Stimulated activated CD8-positive, alpha-beta memory T cell treated with anti-CD3 and anti-CD28 coated beads, Interleukin-2, amount 100 ng/mL, for 48 hours (primary cell): ENCODE measurements at regions not wholly inside any gene's neighbourhood (a gene's known extent, or its start where the extent isn't known, plus 50 kb on each side); places are given as distances from the start of the nearest gene placed in this dataset.

ENCODE experiments used
- DNase-seq, 2 donors: peaks; one replicate each; pipeline ENCODE4 v3.0.0-alpha.2; 2020; ENCODE audit warnings: low read depth in 2 of 2

DNA sequence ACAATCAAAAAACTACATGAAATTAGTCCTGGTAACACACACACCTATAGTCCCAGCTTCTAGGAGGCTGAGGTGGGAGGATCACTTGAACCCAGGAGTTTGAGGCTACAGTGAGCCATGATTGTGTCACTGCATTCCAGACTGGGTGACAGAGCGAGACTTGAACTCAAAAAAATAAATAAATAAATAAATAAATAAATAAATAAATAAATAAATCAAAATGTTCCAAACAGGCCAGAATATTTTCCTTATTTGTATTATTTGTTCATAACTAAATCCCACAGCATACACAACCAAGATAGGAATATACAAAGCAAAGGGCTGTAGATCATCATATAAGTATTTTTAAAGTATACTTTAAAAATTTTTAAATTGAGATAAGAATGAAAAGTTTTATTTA lies 537.2 kb upstream of the CDH8 start:
- DNase-seq, result no peak

DNA sequence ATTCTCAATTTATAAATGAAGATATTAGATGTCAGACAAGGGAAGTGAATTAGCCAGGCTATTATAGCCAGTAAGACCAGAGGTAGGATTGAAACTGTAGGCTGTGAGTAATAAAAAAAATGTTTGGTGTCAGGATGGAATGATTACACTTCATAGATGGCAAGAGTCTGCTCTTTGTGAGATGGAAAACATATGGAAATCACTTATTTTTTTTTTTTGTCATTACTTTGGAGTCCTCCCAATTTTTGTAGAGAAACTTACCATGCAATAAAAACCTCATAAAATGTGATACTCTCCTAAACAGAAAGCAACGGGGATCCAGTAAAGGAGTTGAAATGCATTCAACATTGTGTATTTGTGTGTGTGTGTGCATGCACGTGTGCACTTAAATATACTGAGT lies 532.7 kb upstream of the CDH8 start:
- no peak for DNase-seq

DNA sequence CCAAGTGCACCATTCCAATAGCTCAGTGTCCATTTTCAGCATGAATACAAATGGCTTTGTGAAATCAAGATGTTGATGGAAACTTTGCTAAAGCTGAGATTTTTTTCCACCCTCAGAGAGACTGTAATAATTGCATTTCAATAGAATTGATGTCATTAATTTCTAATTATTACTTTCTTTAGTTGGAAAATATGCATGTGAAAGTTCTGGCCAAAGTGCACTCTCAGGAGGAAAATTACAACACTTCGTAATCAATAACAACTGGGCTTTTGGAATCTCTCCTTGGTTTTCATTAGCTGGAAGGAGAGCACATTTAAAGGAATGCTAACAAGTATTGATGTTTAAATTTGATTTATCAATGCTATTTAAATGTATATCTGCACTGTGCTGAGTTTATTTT lies 529.5 kb upstream of the CDH8 start:
- no peak for DNase-seq

DNA sequence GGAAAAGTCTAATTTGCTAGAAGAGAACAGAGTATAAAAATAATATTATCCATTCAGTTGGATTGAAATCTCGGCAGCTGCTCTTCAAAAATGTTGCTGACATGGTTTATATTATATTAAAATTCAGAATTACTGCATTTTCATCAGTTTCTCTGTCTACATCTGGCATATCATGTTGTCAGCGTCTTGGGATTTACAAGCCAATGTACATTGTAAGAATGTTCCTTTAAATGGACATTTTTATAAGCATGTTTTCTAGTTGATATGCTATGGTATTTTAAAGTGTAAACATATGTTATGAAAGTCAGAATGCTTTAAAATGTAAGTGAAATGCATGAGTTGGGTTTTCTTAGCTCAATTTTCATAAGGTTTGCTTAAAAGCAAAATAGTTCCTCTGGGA lies 528.1 kb upstream of the CDH8 start:
- no peak for DNase-seq

DNA sequence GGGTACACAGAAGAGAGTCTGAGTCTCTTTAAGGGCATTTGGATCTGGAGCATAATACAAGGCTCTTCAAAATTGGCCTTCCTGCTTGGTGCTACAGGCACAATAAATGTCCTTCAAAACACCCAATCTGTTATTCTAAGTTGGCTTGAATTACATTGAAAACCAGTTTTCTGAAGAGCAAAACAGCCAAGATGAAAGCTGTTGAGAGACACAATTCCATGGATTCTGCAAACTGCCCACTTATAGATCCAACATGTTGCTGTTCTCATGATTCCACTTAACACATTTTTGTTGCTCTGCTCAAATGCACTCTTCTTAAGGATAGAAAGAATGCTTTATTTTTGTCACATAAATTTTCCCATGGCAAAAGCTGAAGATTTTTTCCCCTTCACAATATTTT lies 525.9 kb upstream of the CDH8 start:
- no peak for DNase-seq

DNA sequence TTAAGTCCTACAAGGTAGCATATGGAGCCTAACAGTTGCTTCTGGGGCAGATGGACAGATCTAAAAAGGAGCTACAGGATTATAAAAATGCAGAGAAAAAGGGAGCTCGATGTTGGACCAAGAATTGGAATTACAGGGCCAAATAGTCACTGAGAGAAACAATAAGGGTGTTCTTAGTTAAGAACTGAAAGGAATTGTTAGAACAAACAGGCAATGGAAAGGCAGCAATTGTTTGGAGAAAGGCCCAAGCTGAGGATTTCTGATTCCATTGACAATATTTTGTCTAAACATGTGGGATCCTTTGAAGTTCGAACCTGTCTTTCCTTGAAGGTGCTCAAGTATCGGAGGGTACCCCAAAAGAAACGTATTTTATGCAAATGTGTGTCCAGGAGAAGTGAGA lies 513.6 kb upstream of the CDH8 start:
- DNase-seq, result no peak

DNA sequence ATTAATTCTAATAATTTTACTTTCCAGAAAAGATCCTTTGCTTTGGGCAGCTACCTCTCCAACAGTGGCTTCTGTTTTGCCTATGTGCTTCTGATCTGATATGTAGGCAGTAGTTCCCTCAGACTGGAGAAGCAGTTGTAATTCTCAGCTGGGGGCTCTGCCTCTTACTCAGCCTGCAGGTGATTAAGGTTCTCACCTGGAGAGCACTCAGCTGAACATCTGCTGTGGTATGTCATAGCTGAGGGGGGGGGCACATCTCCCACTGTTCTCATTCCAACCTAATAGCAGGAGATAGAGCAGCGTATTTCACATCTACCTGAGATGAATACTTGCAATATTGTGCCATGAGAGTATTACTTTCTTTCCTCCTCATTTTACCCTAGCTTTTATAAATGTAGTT lies 511.9 kb upstream of the CDH8 start:
- DNase-seq, result no peak

DNA sequence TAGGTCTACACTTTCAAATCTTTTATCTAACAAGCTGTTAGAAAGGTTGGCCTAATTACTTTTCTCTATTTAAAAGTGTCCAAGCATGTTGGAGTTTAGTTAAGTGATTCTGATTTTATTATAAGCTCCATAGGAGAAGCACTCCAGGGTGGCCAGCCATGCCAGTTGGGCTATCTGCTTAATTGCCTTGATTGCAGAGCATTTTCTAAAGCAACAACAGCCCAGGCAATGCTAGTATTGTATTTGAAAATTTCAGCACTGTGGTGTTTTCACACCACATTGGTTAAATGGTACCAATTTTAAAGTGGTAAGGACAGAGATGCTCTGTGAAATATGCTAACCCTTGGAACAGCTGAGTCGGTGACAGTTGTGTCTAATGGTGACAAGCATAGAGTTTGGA lies 510.5 kb upstream of the CDH8 start:
- no peak for DNase-seq

DNA sequence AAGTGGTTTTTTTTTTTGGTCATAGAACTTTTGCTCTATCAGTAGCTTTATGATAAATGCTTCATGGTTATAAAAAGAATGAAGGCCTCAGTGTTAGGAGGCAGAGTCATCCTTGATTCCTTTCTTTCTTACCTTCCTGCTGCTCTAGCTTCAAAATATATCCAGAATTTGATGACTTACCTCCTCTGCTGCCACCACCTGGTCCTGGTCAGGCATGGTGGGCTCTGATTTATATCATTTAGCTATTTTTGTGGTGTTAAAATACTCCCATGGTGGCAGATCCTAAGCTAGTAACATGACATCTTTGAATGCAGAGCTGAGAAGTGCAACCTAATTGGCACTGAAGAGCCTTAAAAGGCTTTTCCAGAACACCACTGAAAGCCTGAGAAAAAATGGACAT lies 508.8 kb upstream of the CDH8 start:
- DNase-seq, result no peak

DNA sequence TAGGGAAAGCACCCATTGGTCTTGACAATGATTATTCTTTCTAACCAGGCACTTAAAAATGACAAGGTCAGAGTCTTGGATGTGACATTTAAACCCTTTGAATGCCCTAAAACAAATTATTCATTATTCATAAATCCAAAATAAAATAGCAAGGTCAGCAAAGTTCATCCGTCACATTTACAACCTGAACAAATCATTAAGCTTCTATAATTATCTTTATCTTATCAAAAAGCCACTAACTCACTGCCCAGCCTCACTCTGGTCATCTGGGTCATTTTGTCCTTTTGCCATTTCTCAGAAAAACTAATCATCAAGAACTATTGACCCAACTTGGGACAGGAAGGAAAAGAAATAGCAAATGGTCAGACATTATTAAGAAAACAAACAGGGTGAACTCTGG lies 507.3 kb upstream of the CDH8 start:
- DNase-seq, result no peak

DNA sequence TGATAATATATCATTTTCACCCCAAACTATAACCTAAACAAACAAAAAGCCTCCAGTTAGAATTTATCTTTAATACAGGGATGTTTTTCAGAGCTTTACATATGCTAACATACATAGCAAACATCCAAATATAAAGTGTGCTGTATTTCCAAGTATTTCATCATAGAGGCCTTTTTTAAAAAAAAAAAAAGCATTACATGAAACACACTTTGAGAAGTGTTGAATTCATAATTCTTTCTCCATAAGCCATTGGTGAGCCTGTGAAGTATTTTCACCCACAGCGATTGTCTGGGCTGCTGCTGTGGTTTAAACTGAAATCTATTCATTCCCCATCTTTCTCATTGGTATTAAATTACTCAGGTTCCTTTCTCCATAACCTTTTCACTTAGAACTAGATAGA lies 503.4 kb upstream of the CDH8 start:
- DNase-seq, result no peak

DNA sequence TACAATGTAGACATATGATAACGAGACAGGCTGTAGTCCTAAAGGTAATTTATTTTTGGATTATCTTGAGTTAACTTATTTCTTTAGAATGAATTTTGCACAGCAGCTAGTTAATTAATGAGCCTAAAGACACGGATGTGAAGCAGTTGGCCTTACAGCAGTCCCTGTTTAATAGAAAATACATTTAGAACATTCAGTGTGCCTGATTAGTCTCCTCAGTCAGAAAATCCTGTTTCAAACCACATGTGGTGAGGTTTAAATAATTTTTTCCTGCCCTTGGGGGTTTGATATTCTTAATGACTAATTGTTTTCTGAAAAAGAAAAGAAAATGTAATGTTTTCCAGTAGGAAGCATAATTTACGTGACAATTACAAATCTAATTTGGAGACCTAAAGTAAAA lies 494.2 kb upstream of the CDH8 start:
- no peak for DNase-seq

DNA sequence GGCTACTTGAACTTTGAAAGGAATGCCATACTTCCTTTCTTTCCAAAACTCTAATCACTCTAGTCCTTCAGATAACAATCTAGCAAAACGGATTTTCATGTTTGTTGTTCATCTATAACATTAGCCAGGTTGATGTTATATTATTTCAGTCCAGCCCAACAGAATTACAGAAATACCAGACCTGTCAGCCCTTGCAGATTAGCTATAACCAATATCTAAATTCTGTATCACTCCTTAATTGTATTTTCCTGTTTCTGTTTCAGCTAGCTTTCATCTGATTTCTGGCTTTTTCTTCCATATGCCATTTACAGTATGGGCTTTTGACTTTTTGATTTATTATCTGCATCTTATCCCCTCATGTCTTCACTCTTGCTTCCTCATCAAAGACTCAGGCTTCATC lies 479.8 kb upstream of the CDH8 start:
- no peak for DNase-seq

DNA sequence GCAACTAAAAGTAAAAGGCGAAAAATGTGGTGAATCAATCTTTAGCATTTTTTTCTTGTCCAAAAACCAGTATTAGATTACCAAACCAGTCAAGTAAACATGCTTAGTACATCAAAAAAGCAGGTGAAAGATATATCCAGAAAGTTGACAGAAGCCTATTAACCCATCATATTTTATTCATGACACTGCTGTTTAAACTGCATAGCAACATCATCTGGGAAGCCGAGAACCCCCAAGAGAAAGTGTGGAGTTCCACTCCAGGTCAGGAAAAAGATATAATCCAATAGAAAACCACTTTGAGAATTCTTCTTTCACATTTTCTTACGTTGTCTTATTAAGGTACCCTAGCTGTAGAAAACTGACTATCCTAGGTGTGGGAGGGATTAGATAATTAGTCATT lies 466.8 kb upstream of the CDH8 start:
- DNase-seq, result no peak

DNA sequence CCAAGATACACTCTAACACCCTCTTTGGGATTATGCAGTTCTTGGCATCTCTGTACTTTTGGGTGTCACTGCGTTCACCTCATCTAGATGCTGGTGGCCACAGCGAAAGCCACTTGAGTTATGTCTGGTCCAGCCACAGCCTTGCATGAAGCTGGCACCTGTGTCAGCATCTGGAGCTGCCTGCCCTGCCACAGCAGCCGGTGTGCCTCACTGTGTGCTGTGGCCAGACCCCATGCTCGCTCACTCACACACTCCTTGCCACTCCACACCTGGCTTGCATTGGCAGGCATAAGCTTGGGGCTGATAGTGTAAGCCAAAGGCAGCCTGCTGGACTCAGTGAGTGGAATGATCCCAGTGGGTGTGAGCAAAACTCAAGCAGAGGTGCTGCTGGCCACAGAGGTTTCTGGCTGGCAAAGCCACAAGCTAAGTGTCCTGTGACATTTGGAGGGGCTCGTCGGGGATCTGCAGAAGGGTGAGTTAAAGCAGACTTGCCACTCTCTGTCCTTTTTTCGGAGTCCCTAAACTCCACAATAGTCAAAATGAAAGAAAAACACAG lies 442.7 kb upstream of the CDH8 start:
- DNase-seq, result no peak

DNA sequence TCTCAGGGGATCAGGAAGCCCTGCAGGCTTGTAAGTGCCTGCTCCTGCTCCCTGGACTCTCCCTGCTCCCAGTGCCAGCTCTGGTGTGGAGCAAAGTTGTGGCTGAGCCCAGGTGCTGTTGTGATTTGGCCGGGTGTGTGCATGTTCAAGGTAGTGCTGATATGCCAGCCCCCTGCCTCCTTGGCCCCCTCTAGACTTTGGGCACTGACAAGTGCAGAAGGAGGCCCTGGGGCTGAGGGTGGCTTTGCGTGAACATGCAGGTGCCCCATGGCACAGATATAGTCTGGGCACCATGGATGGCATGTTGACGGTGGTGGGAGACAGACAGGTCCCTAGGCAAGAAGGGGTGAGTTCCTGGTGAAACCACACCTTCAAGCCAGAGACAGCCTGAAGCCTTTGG lies 441.6 kb upstream of the CDH8 start:
- no peak for DNase-seq

DNA sequence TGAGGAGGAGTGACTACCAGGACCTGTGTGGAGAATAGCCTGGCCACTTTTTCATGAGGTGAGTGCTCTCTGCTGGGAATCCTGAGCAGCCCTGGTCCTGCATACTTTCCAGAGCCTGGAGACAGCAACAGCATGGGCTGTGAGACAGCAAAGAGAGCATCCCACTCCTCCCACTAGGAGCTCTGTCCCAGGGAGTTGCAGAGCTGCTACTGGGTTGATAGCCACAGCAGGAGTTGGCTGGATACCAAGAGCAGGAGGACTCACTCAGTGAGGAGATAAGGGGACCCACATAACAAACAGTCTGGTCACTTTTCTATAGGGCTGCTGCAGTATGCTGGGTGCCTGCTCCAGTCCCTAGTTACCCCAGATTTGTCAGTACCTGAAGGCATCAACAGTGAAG lies 439.3 kb upstream of the CDH8 start:
- no peak for DNase-seq

DNA sequence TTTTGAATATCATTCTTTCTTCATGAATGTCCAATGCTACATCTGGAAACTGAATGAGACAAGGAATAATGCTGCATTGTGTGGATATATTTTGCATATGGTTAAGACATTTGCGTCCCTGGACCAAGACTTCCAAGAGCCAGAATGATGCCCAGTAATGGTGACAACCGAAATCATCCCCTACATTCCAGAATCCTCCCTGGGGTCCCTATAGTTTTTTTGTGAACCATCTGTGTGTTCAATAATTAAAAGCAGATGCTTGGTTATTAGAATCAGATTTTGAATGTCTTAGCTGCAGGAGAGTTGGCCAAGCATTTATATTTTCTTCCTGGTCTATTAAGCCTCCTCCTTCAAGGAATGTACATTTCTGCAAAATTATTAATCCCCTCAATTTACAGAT lies 426.7 kb upstream of the CDH8 start:
- no peak for DNase-seq

DNA sequence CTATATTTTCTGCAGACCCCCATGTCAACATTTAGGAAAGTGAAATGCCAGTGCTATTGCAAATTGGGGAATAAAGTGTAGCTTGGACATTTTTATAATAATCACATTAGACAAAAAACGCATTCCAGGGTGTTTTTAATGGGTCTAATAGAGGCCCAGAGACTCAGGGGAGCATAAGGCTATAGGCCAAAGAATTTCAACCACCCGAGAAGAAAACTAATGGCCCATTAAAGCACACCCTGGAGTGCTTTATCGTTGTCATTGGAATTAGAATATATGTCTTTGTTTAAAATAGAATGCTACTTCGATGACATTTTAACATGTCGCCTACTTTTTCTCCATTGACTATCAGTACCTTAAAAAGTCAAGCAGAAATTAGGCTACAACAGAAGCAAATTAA lies 414.1 kb upstream of the CDH8 start:
- no peak for DNase-seq

DNA sequence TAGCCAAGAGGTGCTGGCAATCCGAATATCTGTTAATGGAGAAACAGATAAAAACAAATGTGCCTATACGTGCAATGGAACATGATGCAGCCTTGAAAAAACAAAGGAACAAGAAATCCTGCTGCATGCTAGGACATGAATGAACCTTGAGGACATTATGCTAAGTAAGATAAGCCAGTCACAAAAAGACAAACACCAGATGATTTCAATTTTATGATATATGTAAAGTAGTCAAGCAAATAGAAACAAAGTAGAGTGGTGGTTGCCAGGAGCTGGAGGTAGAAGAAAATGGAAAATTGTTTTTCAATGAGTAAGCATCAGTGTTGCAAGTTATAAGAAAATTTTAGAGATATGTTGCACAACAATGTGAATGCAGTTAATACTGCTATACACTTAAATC lies 409.7 kb upstream of the CDH8 start:
- DNase-seq, result no peak

DNA sequence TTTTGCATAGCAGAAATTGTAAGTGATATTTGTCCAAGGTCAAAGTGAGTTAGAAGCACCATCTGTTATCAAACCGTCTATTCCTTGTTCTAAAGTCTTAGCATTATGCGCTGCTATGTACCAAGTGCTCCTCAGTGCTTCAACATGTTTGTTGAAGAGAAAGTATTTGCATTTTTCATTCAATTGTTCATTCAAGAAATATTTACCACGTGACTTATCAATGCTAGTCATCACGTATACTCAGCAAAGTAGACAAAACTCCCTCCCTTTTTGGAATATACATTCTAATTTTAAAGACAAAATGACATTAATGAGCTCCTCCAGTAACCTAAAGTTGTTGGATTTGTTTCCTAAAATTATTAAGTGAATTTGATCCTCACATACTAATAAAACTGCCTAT lies 388.0 kb upstream of the CDH8 start:
- no peak for DNase-seq

DNA sequence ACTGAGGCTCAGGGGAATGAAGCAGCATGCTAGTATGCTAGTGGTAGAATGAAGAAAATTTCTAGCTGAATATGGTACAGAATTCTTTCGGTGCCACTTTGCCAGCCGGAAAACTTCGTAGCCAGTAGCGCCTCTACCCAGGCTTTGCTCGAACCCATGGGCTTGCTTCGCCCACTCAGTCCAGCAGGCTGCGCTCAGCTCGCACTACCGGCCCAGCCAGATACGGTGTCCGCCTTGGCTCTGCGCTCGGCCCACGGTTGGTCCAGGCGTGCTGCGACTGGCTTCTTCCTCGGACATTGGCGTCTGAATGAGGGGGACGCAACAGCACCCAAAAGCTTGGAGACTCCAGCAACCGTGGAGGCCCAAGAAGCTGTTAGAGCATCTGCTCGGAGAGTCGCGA lies 372.5 kb upstream of the CDH8 start:
- no peak for DNase-seq

DNA sequence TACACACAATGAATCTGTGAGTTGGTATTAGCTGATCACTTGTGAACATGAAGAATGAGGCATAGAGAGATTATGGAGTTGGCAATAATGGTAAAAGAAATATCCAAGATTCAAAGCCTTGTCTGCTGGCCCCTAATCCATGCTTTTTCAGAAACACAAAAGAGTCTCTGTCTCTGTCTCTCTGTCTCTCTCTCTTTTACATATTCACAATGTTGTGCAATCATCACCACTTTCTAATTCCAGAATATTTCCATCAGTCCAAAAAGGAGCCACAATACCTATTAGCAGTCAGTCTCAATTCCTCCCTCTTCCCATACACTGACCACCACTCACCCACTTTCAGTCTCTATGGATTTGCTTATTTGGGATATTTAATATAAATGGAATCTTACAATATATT lies 370.1 kb upstream of the CDH8 start:
- DNase-seq, result no peak

DNA sequence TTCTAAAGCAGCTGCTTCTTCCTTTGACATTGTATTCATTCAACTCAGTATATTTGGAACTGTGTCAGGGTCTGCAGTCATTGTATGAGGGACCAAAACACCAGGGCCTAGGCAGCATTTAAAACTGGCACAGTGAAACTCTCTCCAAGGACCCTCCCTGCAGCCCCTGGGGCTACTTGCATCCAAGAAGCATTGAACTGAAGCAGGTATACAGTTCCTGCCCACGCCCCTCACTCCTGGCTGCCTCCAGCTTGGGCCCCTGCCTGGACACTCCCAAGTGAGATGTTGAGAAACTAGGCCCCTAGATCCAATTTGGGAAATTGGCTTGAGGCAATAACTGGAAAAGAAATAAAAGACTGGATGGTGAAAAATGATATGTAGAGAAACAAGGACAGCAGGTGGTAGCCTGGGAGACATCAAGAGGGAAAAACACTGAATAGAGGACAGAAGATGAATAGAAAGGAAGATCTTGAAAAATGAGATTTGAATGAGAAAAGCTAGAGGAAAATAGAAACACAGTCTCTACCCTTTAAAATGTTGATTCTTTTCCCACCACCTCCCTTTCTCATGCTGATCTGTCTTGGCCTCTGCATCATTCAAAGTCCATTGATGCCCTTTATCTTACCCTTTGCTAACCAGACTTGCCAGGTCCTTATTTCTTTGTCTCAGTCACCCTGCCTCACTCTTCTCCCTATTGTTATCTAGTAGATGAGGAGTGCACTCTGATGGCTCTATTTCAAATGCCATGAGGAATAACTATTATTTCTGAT lies 368.8 kb upstream of the CDH8 start:
- no peak for DNase-seq
